Stimulated activated CD4-positive, alpha-beta T cell treated with anti-CD3 and anti-CD28 coated beads, Interleukin-2, amount 100 ng/mL, for 24 hours (primary cell): ENCODE measurements at regions not wholly inside any gene's neighbourhood (a gene's known extent, or its start where the extent isn't known, plus 50 kb on each side); places are given as distances from the start of the nearest gene placed in this dataset.

ENCODE experiments used
- DNase-seq, 2 donors: peaks; one replicate each; pipeline ENCODE4 v3.0.0-alpha.2; 2020

- no peak for DNase-seq
These were observed 336.1 kb upstream of the PROK2 start for GRCh38 chr3:72120806-72121778.

GRCh38 chr3:72120039-72120438 lies 335.1 kb upstream of the PROK2 start:
- DNase-seq = no peak

GRCh38 chr3:72118628-72119027 lies 333.7 kb upstream of the PROK2 start:
- no peak for DNase-seq

GRCh38 chr3:72116226-72116625 lies 331.3 kb upstream of the PROK2 start:
- DNase-seq = no peak

GRCh38 chr3:72115307-72115706 lies 330.4 kb upstream of the PROK2 start:
- no peak for DNase-seq

GRCh38 chr3:72114773-72115172 lies 329.8 kb upstream of the PROK2 start:
- no peak for DNase-seq

- no peak for DNase-seq
These were observed 329.0 kb upstream of the PROK2 start for GRCh38 chr3:72113964-72114363.

GRCh38 chr3:72113564-72113963 lies 328.6 kb upstream of the PROK2 start:
- DNase-seq = no peak

- no peak for DNase-seq
These were observed 327.5 kb upstream of the PROK2 start for GRCh38 chr3:72112435-72112834.

GRCh38 chr3:72111265-72112205 lies 326.6 kb upstream of the PROK2 start:
- no peak for DNase-seq

GRCh38 chr3:72109327-72110259 lies 324.6 kb upstream of the PROK2 start:
- no peak for DNase-seq

GRCh38 chr3:72105306-72105705 lies 320.4 kb upstream of the PROK2 start:
- DNase-seq = no peak

- no peak for DNase-seq
These were observed 317.2 kb upstream of the PROK2 start for GRCh38 chr3:72102112-72102616.

GRCh38 chr3:72101494-72101893 lies 316.5 kb upstream of the PROK2 start:
- no peak for DNase-seq

- peak; percentile 86 to 93 for DNase-seq
These were observed 315.7 kb upstream of the PROK2 start for GRCh38 chr3:72100601-72101187.

- no peak for DNase-seq
These were observed 315.1 kb upstream of the PROK2 start for GRCh38 chr3:72100080-72100511.

- DNase-seq = no peak
These were observed 314.6 kb upstream of the PROK2 start for GRCh38 chr3:72099326-72100079.

- DNase-seq = no peak
These were observed 312.1 kb upstream of the PROK2 start for GRCh38 chr3:72097053-72097452.

GRCh38 chr3:72095521-72095920 lies 310.6 kb upstream of the PROK2 start:
- DNase-seq = no peak

- no peak for DNase-seq
These were observed 309.0 kb upstream of the PROK2 start for GRCh38 chr3:72093992-72094334.
